Stimulated activated CD4-positive, alpha-beta T cell treated with anti-CD3 and anti-CD28 coated beads, Interleukin-1b, Interleukin-23, amount 100 ng/mL, for 48 hours (primary cell): ENCODE measurements at regions not wholly inside any gene's neighbourhood (a gene's known extent, or its start where the extent isn't known, plus 50 kb on each side); places are given as distances from the start of the nearest gene placed in this dataset.
A peak's percentile ranks its signal among the peaks of the same experiment; 100 is the strongest.

Experiments
- DNase-seq: peaks from one replicate; pipeline ENCODE4 v3.0.0-alpha.2; 2020

- DNase-seq = no peak
Observed at GRCh38 chr2:134153294-134153880, 100.5 kb upstream of the MGAT5 start.

- no peak for DNase-seq
Observed at GRCh38 chr2:134154246-134154645, 99.6 kb upstream of the MGAT5 start.

- no peak for DNase-seq
Observed at GRCh38 chr2:134155134-134155533, 98.7 kb upstream of the MGAT5 start.

GRCh38 chr2:134158295-134158694 lies 95.6 kb upstream of the MGAT5 start:
- DNase-seq = no peak

GRCh38 chr2:134161170-134161547 lies 92.7 kb upstream of the MGAT5 start:
- no peak for DNase-seq

GRCh38 chr2:134163336-134163735 lies 90.5 kb upstream of the MGAT5 start:
- DNase-seq = no peak

GRCh38 chr2:134164306-134164705 lies 89.6 kb upstream of the MGAT5 start:
- DNase-seq = no peak

GRCh38 chr2:134167015-134167414 lies 86.9 kb upstream of the MGAT5 start:
- DNase-seq = no peak

GRCh38 chr2:134169788-134170187 lies 84.1 kb upstream of the MGAT5 start:
- peak; percentile 43 for DNase-seq

GRCh38 chr2:134170294-134170693 lies 83.6 kb upstream of the MGAT5 start:
- no peak for DNase-seq

- no peak for DNase-seq
Observed at GRCh38 chr2:134170700-134171099, 83.2 kb upstream of the MGAT5 start.

GRCh38 chr2:134173338-134174016 lies 80.4 kb upstream of the MGAT5 start:
- no peak for DNase-seq

- DNase-seq = no peak
Observed at GRCh38 chr2:134174711-134175110, 79.2 kb upstream of the MGAT5 start.

GRCh38 chr2:134175834-134176233 lies 78.0 kb upstream of the MGAT5 start:
- DNase-seq = no peak

- no peak for DNase-seq
Observed at GRCh38 chr2:134177351-134177931, 76.4 kb upstream of the MGAT5 start.

- no peak for DNase-seq
Observed at GRCh38 chr2:134178138-134178877, 75.6 kb upstream of the MGAT5 start.

- no peak for DNase-seq
Observed at GRCh38 chr2:134181219-134181618, 72.7 kb upstream of the MGAT5 start.

- no peak for DNase-seq
Observed at GRCh38 chr2:134183679-134184078, 70.2 kb upstream of the MGAT5 start.

GRCh38 chr2:134185639-134186038 lies 68.2 kb upstream of the MGAT5 start:
- no peak for DNase-seq

GRCh38 chr2:134189009-134189720 lies 64.7 kb upstream of the MGAT5 start:
- DNase-seq = no peak

GRCh38 chr2:134190062-134190806 lies 63.6 kb upstream of the MGAT5 start:
- no peak for DNase-seq

- no peak for DNase-seq
Observed at GRCh38 chr2:134190807-134191203, 63.1 kb upstream of the MGAT5 start.

GRCh38 chr2:134191835-134192234 lies 62.0 kb upstream of the MGAT5 start:
- no peak for DNase-seq
